ENCODE measurements at regions not wholly inside any gene's neighbourhood (a gene's known extent, or its start where the extent isn't known, plus 50 kb on each side); places are given as distances from the start of the nearest gene placed in this dataset.

GRCh38 chr4:174170906-174171305 is 112.6 kb downstream of the FBXO8 start:
- no peak for DNase-seq
- no peak overlapping the region for H2BK120ac ChIP-seq (ENCODE audit: low read depth, low read length)
- H3K27me3 ChIP-seq (ENCODE audit: insufficient read depth, low read length, poor library complexity): no peaks in the 10 kb centered on the region
- no CpG with 5 or more reads among the region's 1 CpG for WGBS (ENCODE audit: extremely low coverage, insufficient coverage, low lambda C conversion rate)
- H3K4me2 ChIP-seq (ENCODE audit: low read length): no peak overlapping the region
- H2AK5ac ChIP-seq (ENCODE audit: low read length): no peak overlapping the region
- no peak overlapping the region for H3K4ac ChIP-seq (ENCODE audit: low read depth, low read length)
- no peak overlapping the region for H3K9ac ChIP-seq (ENCODE audit: low read length)
- H3K18ac ChIP-seq (ENCODE audit: low read length): no peak overlapping the region
- no peak overlapping the region for H3K4me3 ChIP-seq (ENCODE audit: low read length)
- H3K23ac ChIP-seq (ENCODE audit: low read length): no peak overlapping the region
- H3K27ac ChIP-seq (ENCODE audit: low read depth, low read length): no peak overlapping the region
- no peaks in the 10 kb centered on the region for H3K36me3 ChIP-seq (ENCODE audit: control insufficient read depth, insufficient read depth, low read length)
- no peak overlapping the region for H2BK15ac ChIP-seq (replicated peaks; ENCODE audit: low read depth)
- H3K4me1 ChIP-seq (ENCODE audit: control insufficient read depth, low read depth, low read length): no peaks in the 10 kb centered on the region
- H3K79me2 ChIP-seq (ENCODE audit: control insufficient read depth, insufficient read depth, low read length): no peaks in the 10 kb centered on the region
- no peak overlapping the region for H4K5ac ChIP-seq (ENCODE audit: low read length)
- H4K8ac ChIP-seq (ENCODE audit: low read depth, low read length): no peak overlapping the region
- no peak overlapping the region for H3K56ac ChIP-seq (ENCODE audit: low read length)
- no peak overlapping the region for H2BK5ac ChIP-seq (ENCODE audit: low read length)
- H3K79me1 ChIP-seq (ENCODE audit: low read length): no peaks in the 10 kb centered on the region

DNA sequence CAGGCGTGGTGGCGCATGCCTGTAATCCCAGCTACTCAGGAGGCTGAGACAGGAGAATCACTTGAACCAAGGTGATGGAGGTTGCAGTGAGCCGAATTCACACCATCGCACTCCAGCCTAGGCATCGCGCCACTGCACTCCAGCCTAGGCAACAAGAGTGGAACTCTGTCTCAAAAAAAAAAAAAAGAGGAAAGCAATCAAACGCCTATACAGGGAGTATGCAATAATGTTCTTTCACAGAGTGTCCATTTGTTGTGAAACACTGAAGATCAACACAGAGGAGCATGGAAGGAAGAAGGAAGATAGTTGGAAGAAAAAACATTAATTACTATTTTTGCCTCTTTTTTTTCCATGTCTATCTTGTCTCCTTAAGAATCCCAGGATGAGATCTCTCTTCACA is 113.4 kb downstream of the FBXO8 start:
- no peak overlapping the region for H3K18ac ChIP-seq (ENCODE audit: low read length)
- no peak overlapping the region for H2BK15ac ChIP-seq (replicated peaks; ENCODE audit: low read depth)
- no peak overlapping the region for H2AK5ac ChIP-seq (ENCODE audit: low read length)
- H3K36me3 ChIP-seq (ENCODE audit: control insufficient read depth, insufficient read depth, low read length): no peaks in the 10 kb centered on the region
- no peaks in the 10 kb centered on the region for H3K79me1 ChIP-seq (ENCODE audit: low read length)
- H3K4me1 ChIP-seq (ENCODE audit: control insufficient read depth, low read depth, low read length): no peaks in the 10 kb centered on the region
- no peak overlapping the region for H3K27ac ChIP-seq (ENCODE audit: low read depth, low read length)
- no peak overlapping the region for H3K23ac ChIP-seq (ENCODE audit: low read length)
- no CpG with 5 or more reads among the region's 7 CpGs for WGBS (ENCODE audit: extremely low coverage, insufficient coverage, low lambda C conversion rate)
- H3K4ac ChIP-seq (ENCODE audit: low read depth, low read length): no peak overlapping the region
- H3K9ac ChIP-seq (ENCODE audit: low read length): no peak overlapping the region
- no peak overlapping the region for H3K56ac ChIP-seq (ENCODE audit: low read length)
- no peak overlapping the region for H2BK5ac ChIP-seq (ENCODE audit: low read length)
- no peak overlapping the region for H2BK120ac ChIP-seq (ENCODE audit: low read depth, low read length)
- H3K4me3 ChIP-seq (ENCODE audit: low read length): no peak overlapping the region
- no peak for DNase-seq
- no peak overlapping the region for H4K8ac ChIP-seq (ENCODE audit: low read depth, low read length)
- H4K5ac ChIP-seq (ENCODE audit: low read length): no peak overlapping the region
- H3K4me2 ChIP-seq (ENCODE audit: low read length): no peak overlapping the region
- no peaks in the 10 kb centered on the region for H3K27me3 ChIP-seq (ENCODE audit: insufficient read depth, low read length, poor library complexity)
- H3K79me2 ChIP-seq (ENCODE audit: control insufficient read depth, insufficient read depth, low read length): no peaks in the 10 kb centered on the region

DNA sequence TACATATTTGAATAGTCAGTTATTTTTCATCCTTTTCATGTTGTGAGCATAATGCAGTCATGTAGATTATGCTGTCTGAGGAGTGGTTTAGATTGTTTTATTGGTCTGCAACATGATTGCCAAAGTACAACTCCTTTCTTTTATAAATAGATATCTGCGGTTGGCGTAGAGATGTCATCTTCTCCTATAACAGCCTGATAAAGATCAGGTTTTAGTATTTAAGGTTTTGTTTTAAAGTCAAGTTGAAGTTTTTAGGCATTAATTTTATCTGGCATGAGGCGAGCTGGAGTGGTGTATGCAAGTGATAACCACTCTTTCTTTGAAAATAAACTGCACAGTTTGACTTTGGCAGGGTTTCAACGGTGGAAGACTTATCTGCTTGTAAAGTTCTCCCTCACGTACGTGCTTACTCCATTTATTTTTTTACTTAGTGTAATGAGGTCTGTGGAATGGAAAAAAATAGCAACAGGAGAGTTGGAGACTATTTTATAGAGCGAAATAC is 126.3 kb downstream of the FBXO8 start:
- Histone ChIP-seq H3K27ac (ENCODE audit: low read depth, low read length) (no peak overlapping the region), H3K4me1 (ENCODE audit: control insufficient read depth, low read depth, low read length) (no peaks in the 10 kb centered on the region), H3K4me2 (ENCODE audit: low read length) (no peak overlapping the region), H2BK5ac (ENCODE audit: low read length) (no peak overlapping the region), H2AK5ac (ENCODE audit: low read length) (no peak overlapping the region), H3K4me3 (ENCODE audit: low read length) (no peak overlapping the region), H4K5ac (ENCODE audit: low read length) (no peak overlapping the region), H2BK15ac (replicated peaks; ENCODE audit: low read depth) (no peak overlapping the region), H3K56ac (ENCODE audit: low read length) (no peak overlapping the region), H3K36me3 (ENCODE audit: control insufficient read depth, insufficient read depth, low read length) (no peaks in the 10 kb centered on the region), H3K23ac (ENCODE audit: low read length) (no peak overlapping the region), H3K18ac (ENCODE audit: low read length) (no peak overlapping the region), H3K9ac (ENCODE audit: low read length) (no peak overlapping the region), H3K79me1 (ENCODE audit: low read length) (no peaks in the 10 kb centered on the region), H3K79me2 (ENCODE audit: control insufficient read depth, insufficient read depth, low read length) (no peaks in the 10 kb centered on the region), H4K8ac (ENCODE audit: low read depth, low read length) (no peak overlapping the region), H3K27me3 (ENCODE audit: insufficient read depth, low read length, poor library complexity) (no peaks in the 10 kb centered on the region), H2BK120ac (ENCODE audit: low read depth, low read length) (no peak overlapping the region), H3K4ac (ENCODE audit: low read depth, low read length) (no peak overlapping the region)
- WGBS (ENCODE audit: extremely low coverage, insufficient coverage, low lambda C conversion rate): no CpG with 5 or more reads among the region's 7 CpGs
- DNase-seq: no peak

- Histone ChIP-seq H3K27me3 (ENCODE audit: insufficient read depth, low read length, poor library complexity) (no peaks in the 10 kb centered on the region), H2BK5ac (ENCODE audit: low read length) (no peak overlapping the region), H3K56ac (ENCODE audit: low read length) (no peak overlapping the region), H3K4me3 (ENCODE audit: low read length) (no peak overlapping the region), H3K4me1 (ENCODE audit: control insufficient read depth, low read depth, low read length) (no peaks in the 10 kb centered on the region), H4K8ac (ENCODE audit: low read depth, low read length) (no peak overlapping the region), H3K18ac (ENCODE audit: low read length) (no peak overlapping the region), H3K79me2 (ENCODE audit: control insufficient read depth, insufficient read depth, low read length) (no peaks in the 10 kb centered on the region), H4K5ac (ENCODE audit: low read length) (no peak overlapping the region), H2BK120ac (ENCODE audit: low read depth, low read length) (no peak overlapping the region), H3K4me2 (ENCODE audit: low read length) (no peak overlapping the region), H2AK5ac (ENCODE audit: low read length) (no peak overlapping the region), H3K27ac (ENCODE audit: low read depth, low read length) (no peak overlapping the region), H3K36me3 (ENCODE audit: control insufficient read depth, insufficient read depth, low read length) (no peaks in the 10 kb centered on the region), H2BK15ac (replicated peaks; ENCODE audit: low read depth) (no peak overlapping the region), H3K23ac (ENCODE audit: low read length) (no peak overlapping the region), H3K9ac (ENCODE audit: low read length) (no peak overlapping the region), H3K4ac (ENCODE audit: low read depth, low read length) (no peak overlapping the region), H3K79me1 (ENCODE audit: low read length) (no peaks in the 10 kb centered on the region)
- WGBS (ENCODE audit: extremely low coverage, insufficient coverage, low lambda C conversion rate): 100% methylated on average over 1 of the region's 3 CpGs
- peak; percentile 56 for DNase-seq
Observed at GRCh38 chr4:174156239-174156826, 127.1 kb downstream of the FBXO8 start.

- Histone ChIP-seq H2BK5ac (ENCODE audit: low read length) (no peak overlapping the region), H2AK5ac (ENCODE audit: low read length) (no peak overlapping the region)
- WGBS (ENCODE audit: extremely low coverage, insufficient coverage, low lambda C conversion rate): no CpG with 5 or more reads among the region's 5 CpGs
Observed at GRCh38 chr4:174154215-174154854, 129.1 kb downstream of the FBXO8 start.

More at GRCh38 chr4:174154215-174154854, 129.1 kb downstream of the FBXO8 start:
- no peak overlapping the region for H3K56ac ChIP-seq (ENCODE audit: low read length)
- H3K36me3 ChIP-seq (ENCODE audit: control insufficient read depth, insufficient read depth, low read length): no peaks in the 10 kb centered on the region
- H3K27ac ChIP-seq (ENCODE audit: low read depth, low read length): no peak overlapping the region
- H3K9ac ChIP-seq (ENCODE audit: low read length): no peak overlapping the region
- H3K4me2 ChIP-seq (ENCODE audit: low read length): no peak overlapping the region
- no peaks in the 10 kb centered on the region for H3K79me1 ChIP-seq (ENCODE audit: low read length)
- no peak overlapping the region for H4K5ac ChIP-seq (ENCODE audit: low read length)
- no peak overlapping the region for H3K23ac ChIP-seq (ENCODE audit: low read length)
- no peaks in the 10 kb centered on the region for H3K4me1 ChIP-seq (ENCODE audit: control insufficient read depth, low read depth, low read length)
- DNase-seq: no peak
- no peaks in the 10 kb centered on the region for H3K27me3 ChIP-seq (ENCODE audit: insufficient read depth, low read length, poor library complexity)
- no peaks in the 10 kb centered on the region for H3K79me2 ChIP-seq (ENCODE audit: control insufficient read depth, insufficient read depth, low read length)
- H3K4me3 ChIP-seq (ENCODE audit: low read length): no peak overlapping the region
- H2BK120ac ChIP-seq (ENCODE audit: low read depth, low read length): no peak overlapping the region
- no peak overlapping the region for H2BK15ac ChIP-seq (replicated peaks; ENCODE audit: low read depth)
- no peak overlapping the region for H3K18ac ChIP-seq (ENCODE audit: low read length)
- H4K8ac ChIP-seq (ENCODE audit: low read depth, low read length): no peak overlapping the region
- H3K4ac ChIP-seq (ENCODE audit: low read depth, low read length): no peak overlapping the region
